Frontal cortex (tissue), 3 donors: ENCODE measurements at regions not wholly inside any gene's neighbourhood (a gene's known extent, or its start where the extent isn't known, plus 50 kb on each side); places are given as distances from the start of the nearest gene placed in this dataset.

ENCODE experiments used
- DNase-seq, 2 donors: peaks; one replicate each; pipeline ENCODE4 v3.0.0; 2012; ENCODE audit warnings: low spot score in 2 of 2
- FAIRE-seq: peaks from 2 replicates; lab custom pipeline; 2012; peaks lifted over from hg19 to GRCh38; lab: Jason Lieb, UNC
- donor health status: control.
- donor health status: control.
- donor health status: control.

GRCh38 chr6:71395731-71396409 lies 107.3 kb downstream of the OGFRL1 start:
- DNase-seq (no peak), FAIRE-seq (no peak)

- no peak for FAIRE-seq
- DNase-seq: no peak
Measured at GRCh38 chr6:71396410-71396801, 107.8 kb downstream of the OGFRL1 start.

- DNase-seq: no peak
- FAIRE-seq: no peak
Measured at GRCh38 chr6:71399279-71399678, 110.7 kb downstream of the OGFRL1 start.

GRCh38 chr6:71400852-71401251 lies 112.2 kb downstream of the OGFRL1 start:
- DNase-seq (no peak), FAIRE-seq (no peak)

GRCh38 chr6:71402096-71402495 lies 113.5 kb downstream of the OGFRL1 start:
- FAIRE-seq (no peak), DNase-seq (no peak)

GRCh38 chr6:71403422-71404134 lies 115.0 kb downstream of the OGFRL1 start:
- no peak for DNase-seq
- FAIRE-seq: no peak

- no peak for FAIRE-seq
- no peak for DNase-seq
Measured at GRCh38 chr6:71404145-71404966, 115.7 kb downstream of the OGFRL1 start.

- FAIRE-seq: no peak
Measured at GRCh38 chr6:71404967-71405278, 116.3 kb downstream of the OGFRL1 start.

GRCh38 chr6:71405416-71405815 lies 116.8 kb downstream of the OGFRL1 start:
- FAIRE-seq (no peak), DNase-seq (no peak)

More at GRCh38 chr6:71404967-71405278, 116.3 kb downstream of the OGFRL1 start:
- no peak for DNase-seq

GRCh38 chr6:71406865-71407860 lies 118.6 kb downstream of the OGFRL1 start:
- DNase-seq (no peak), FAIRE-seq (no peak)

- DNase-seq: no peak
- FAIRE-seq: no peak
Measured at GRCh38 chr6:71408787-71409723, 120.4 kb downstream of the OGFRL1 start.

GRCh38 chr6:71410164-71410566 lies 121.6 kb downstream of the OGFRL1 start:
- DNase-seq: no peak
- no peak for FAIRE-seq

- DNase-seq (no peak), FAIRE-seq (no peak)
Measured at GRCh38 chr6:71410681-71411080, 122.1 kb downstream of the OGFRL1 start.

- DNase-seq (no peak), FAIRE-seq (no peak)
Measured at GRCh38 chr6:71411882-71412281, 123.3 kb downstream of the OGFRL1 start.

GRCh38 chr6:71412559-71413140 lies 124.0 kb downstream of the OGFRL1 start:
- DNase-seq: no peak
- no peak for FAIRE-seq

GRCh38 chr6:71414486-71414885 lies 125.9 kb downstream of the OGFRL1 start:
- no peak for FAIRE-seq

GRCh38 chr6:71419217-71420094 lies 130.8 kb downstream of the OGFRL1 start:
- DNase-seq (no peak), FAIRE-seq (no peak)

More at GRCh38 chr6:71414486-71414885, 125.9 kb downstream of the OGFRL1 start:
- no peak for DNase-seq
